HL-60 (cell line): ENCODE measurements at regions not wholly inside any gene's neighbourhood (a gene's known extent, or its start where the extent isn't known, plus 50 kb on each side); places are given as distances from the start of the nearest gene placed in this dataset.

Experiments used
- POLR2AphosphoS5 ChIP-seq: IDR thresholded peaks from 2 replicates; pipeline ENCODE4 v1.6.1; 2012; ENCODE audit warnings: low read depth
- SPI1 ChIP-seq: IDR thresholded peaks from 2 replicates; pipeline ENCODE4 v1.6.1; 2012; ENCODE audit warnings: low read depth, mild to moderate bottlenecking, borderline replicate concordance
- TF ChIP-seq, protein P1 (sequence below): IDR thresholded peaks from one replicate; pipeline ENCODE4 v1.5.1; 2011; ENCODE audit warnings: low read length, control low read depth, inconsistent platforms; ENCODE audit not compliant: insufficient read depth

DNA sequence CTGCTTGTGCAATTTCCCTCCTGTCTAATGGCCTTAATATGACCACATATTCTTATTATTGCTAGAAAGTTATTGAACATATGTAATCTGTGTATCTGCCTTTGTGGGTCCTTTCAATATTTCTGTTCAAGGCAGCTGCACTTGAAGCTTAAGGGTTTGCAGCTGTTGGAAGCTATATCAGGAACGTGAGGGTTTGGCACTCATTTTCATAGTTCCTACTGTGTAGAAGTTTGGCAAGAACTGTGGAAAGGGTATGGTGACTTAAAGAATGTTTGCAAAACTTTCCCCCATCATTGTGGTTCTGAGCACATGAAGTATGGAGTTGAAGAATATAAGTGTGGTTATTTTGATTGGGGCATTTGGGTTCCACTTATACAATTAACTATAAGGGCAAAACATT is 144.7 kb upstream of the SEMA3A start:
- TF ChIP-seq POLR2AphosphoS5 = no peak
- TF ChIP-seq, protein P1, sequence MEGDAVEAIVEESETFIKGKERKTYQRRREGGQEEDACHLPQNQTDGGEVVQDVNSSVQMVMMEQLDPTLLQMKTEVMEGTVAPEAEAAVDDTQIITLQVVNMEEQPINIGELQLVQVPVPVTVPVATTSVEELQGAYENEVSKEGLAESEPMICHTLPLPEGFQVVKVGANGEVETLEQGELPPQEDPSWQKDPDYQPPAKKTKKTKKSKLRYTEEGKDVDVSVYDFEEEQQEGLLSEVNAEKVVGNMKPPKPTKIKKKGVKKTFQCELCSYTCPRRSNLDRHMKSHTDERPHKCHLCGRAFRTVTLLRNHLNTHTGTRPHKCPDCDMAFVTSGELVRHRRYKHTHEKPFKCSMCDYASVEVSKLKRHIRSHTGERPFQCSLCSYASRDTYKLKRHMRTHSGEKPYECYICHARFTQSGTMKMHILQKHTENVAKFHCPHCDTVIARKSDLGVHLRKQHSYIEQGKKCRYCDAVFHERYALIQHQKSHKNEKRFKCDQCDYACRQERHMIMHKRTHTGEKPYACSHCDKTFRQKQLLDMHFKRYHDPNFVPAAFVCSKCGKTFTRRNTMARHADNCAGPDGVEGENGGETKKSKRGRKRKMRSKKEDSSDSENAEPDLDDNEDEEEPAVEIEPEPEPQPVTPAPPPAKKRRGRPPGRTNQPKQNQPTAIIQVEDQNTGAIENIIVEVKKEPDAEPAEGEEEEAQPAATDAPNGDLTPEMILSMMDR = no peak
- no peak for TF ChIP-seq SPI1
